Progenitor cell of endocrine pancreas (in vitro differentiated cells): ENCODE measurements at regions not wholly inside any gene's neighbourhood (a gene's known extent, or its start where the extent isn't known, plus 50 kb on each side); places are given as distances from the start of the nearest gene placed in this dataset.

Experiments used
- DNase-seq: peaks from one replicate; pipeline ENCODE4 v3.0.0; 2021; ENCODE audit warnings: low spot score; ENCODE audit not compliant: unreplicated experiment
- H3K27ac Mint-ChIP-seq: 2 replicates; pipeline ENCODE4 v1.8.0; 2021; ENCODE audit warnings: mild to moderate bottlenecking, moderate library complexity, mixed read lengths
- H3K27me3 Mint-ChIP-seq: 2 replicates; pipeline ENCODE4 v1.8.0; 2021; ENCODE audit warnings: mixed read lengths
- H3K36me3 Mint-ChIP-seq: 2 replicates; pipeline ENCODE4 v1.8.0; 2022; ENCODE audit warnings: mixed read lengths; ENCODE audit not compliant: insufficient read depth
- H3K4me1 Mint-ChIP-seq: 2 replicates; pipeline ENCODE4 v1.8.0; 2021; ENCODE audit warnings: low read depth, mixed read lengths
- H3K4me3 Mint-ChIP-seq: 2 replicates; pipeline ENCODE4 v1.8.0; 2021; ENCODE audit warnings: low read depth, mild to moderate bottlenecking, moderate library complexity, mixed read lengths
- H3K9me3 Mint-ChIP-seq: 2 replicates; pipeline ENCODE4 v1.8.0; 2021; ENCODE audit warnings: low read depth, mixed read lengths
- CTCF ChIP-seq: fragments of 200-600 bp; sonication (generic); IDR thresholded peaks from one replicate; pipeline ENCODE4 v1.5.0; 2021; ENCODE audit warnings: antibody characterized with exemption, mild to moderate bottlenecking; ENCODE audit not compliant: unreplicated experiment

GRCh38 chr5:87116825-87117512 is 150.7 kb upstream of the RASA1 start:
- no peak overlapping the region for H3K4me3 Mint-ChIP-seq
- no peak for DNase-seq
- no peaks in the 10 kb centered on the region for H3K9me3 Mint-ChIP-seq
- TF ChIP-seq CTCF: no peak
- no peaks in the 10 kb centered on the region for H3K4me1 Mint-ChIP-seq
- no peaks in the 10 kb centered on the region for H3K36me3 Mint-ChIP-seq
- H3K27ac Mint-ChIP-seq: no peak overlapping the region
- H3K27me3 Mint-ChIP-seq: no peaks in the 10 kb centered on the region

GRCh38 chr5:87119588-87119987 is 148.1 kb upstream of the RASA1 start:
- no peak for TF ChIP-seq CTCF
- Mint-ChIP-seq H3K4me1 (no peaks in the 10 kb centered on the region), H3K27me3 (no peaks in the 10 kb centered on the region), H3K4me3 (no peak overlapping the region), H3K9me3 (no peaks in the 10 kb centered on the region), H3K27ac (no peak overlapping the region), H3K36me3 (no peaks in the 10 kb centered on the region)
- DNase-seq: no peak

GRCh38 chr5:87120518-87121303 is 147.0 kb upstream of the RASA1 start:
- Mint-ChIP-seq H3K36me3 (no peaks in the 10 kb centered on the region), H3K27me3 (no peaks in the 10 kb centered on the region), H3K4me3 (no peak overlapping the region), H3K4me1 (no peaks in the 10 kb centered on the region), H3K27ac (no peak overlapping the region), H3K9me3 (no peaks in the 10 kb centered on the region)
- no peak for DNase-seq
- TF ChIP-seq CTCF: no peak

- Mint-ChIP-seq H3K27ac (no peak overlapping the region), H3K9me3 (no peaks in the 10 kb centered on the region), H3K27me3 (no peaks in the 10 kb centered on the region), H3K4me1 (no peaks in the 10 kb centered on the region), H3K36me3 (no peaks in the 10 kb centered on the region), H3K4me3 (no peak overlapping the region)
- TF ChIP-seq CTCF: no peak
- DNase-seq: no peak
Measured at GRCh38 chr5:87121304-87122150, 146.2 kb upstream of the RASA1 start.
